Smooth muscle cell (in vitro differentiated cells): ENCODE measurements at regions not wholly inside any gene's neighbourhood (a gene's known extent, or its start where the extent isn't known, plus 50 kb on each side); places are given as distances from the start of the nearest gene placed in this dataset.

ENCODE experiments used
- DNase-seq: peaks from one replicate; lab custom pipeline; 2025; ENCODE audit not compliant: unreplicated experiment; lab: John Stamatoyannopoulos, UW
- H2AFZ ChIP-seq: fragments of 200-600 bp; sonication (generic); 2 replicates; pipeline ENCODE4 v1.6.0; 2016; ENCODE audit warnings: antibody characterized with exemption, low read depth, mild to moderate bottlenecking
- H3F3A ChIP-seq: fragments of 200-600 bp; sonication (generic); 2 replicates; pipeline ENCODE4 v1.6.0; 2017; ENCODE audit warnings: antibody characterized with exemption, low read depth
- H3K27ac ChIP-seq: fragments of 200-600 bp; sonication (generic); 2 replicates; pipeline ENCODE4 v1.5.1; 2016; ENCODE audit warnings: low read depth, mild to moderate bottlenecking
- H3K27me3 ChIP-seq: fragments of 200-600 bp; sonication (generic); 2 replicates; pipeline ENCODE4 v1.6.1; 2016; ENCODE audit warnings: low read depth, mild to moderate bottlenecking
- H3K36me3 ChIP-seq: fragments of 200-600 bp; sonication (generic); 2 replicates; pipeline ENCODE4 v1.5.1; 2016; ENCODE audit warnings: low read depth
- H3K4me1 ChIP-seq: fragments of 200-600 bp; sonication (generic); 2 replicates; pipeline ENCODE4 v1.5.1; 2016; ENCODE audit warnings: low read depth
- H3K4me2 ChIP-seq: fragments of 200-600 bp; sonication (generic); 2 replicates; pipeline ENCODE4 v1.6.0; 2016; ENCODE audit warnings: mild to moderate bottlenecking
- H3K4me3 ChIP-seq: fragments of 200-600 bp; sonication (generic); 2 replicates; pipeline ENCODE4 v1.5.1; 2016; ENCODE audit warnings: mild to moderate bottlenecking
- H3K79me2 ChIP-seq: fragments of 200-600 bp; sonication (generic); 2 replicates; pipeline ENCODE4 v1.6.0; 2016; ENCODE audit warnings: low read depth, mild to moderate bottlenecking
- H3K9ac ChIP-seq: fragments of 200-600 bp; sonication (generic); 2 replicates; pipeline ENCODE4 v1.6.0; 2016; ENCODE audit warnings: low read depth
- H3K9me3 ChIP-seq: fragments of 200-600 bp; sonication (generic); replicated peaks from 2 replicates; pipeline ENCODE4 v1.5.1; 2016; ENCODE audit warnings: low read depth
- H4K20me1 ChIP-seq: fragments of 200-600 bp; sonication (generic); 2 replicates; pipeline ENCODE4 v1.6.0; 2016; ENCODE audit warnings: low read depth
- WGBS: methylation state at CpG from one replicate; pipeline ENCODE4 v1.1.7; 2016; ENCODE audit warnings: low lambda C conversion rate; 5-methylcytosine and 5-hydroxymethylcytosine counted together
- TF ChIP-seq, protein P1 (sequence below): fragments of 200-600 bp; sonication (generic); IDR thresholded peaks from 2 replicates; pipeline ENCODE4 v1.5.1; 2017; ENCODE audit warnings: borderline replicate concordance, mild to moderate bottlenecking, antibody characterized with exemption; ENCODE audit not compliant: insufficient read depth, poor library complexity, severe bottlenecking

DNA sequence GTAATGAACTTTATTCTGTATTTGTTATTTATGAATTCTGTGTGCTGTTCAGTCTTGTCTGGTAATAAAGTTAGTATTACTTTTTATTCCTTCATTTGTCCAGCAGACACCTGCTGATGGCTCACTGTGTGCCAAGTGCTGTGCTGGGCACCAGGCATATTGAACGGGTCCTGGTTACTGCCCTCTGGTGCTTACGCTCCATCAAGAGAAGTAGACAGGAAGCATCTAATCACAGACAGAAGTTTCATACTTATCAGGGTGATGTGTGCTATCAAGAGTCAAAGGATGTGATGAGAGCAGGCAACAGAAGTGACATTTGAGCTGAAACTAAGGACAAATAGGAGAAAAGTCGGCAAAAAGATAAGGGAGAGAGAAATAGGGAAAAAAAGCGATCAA is 153.1 kb downstream of the FGF1 start:
- Histone ChIP-seq H3F3A (peaks cover 5% of the 10 kb centered on the region), H3K27me3 (no peaks in the 10 kb centered on the region), H3K4me1 (no peaks in the 10 kb centered on the region), H3K36me3 (no peaks in the 10 kb centered on the region), H2AFZ (no peak overlapping the region), H3K4me3 (no peak overlapping the region), H3K4me2 (no peak overlapping the region), H3K9ac (no peak overlapping the region), H3K9me3 (no peaks in the 10 kb centered on the region), H3K27ac (no peak overlapping the region), H4K20me1 (no peaks in the 10 kb centered on the region), H3K79me2 (no peaks in the 10 kb centered on the region)
- DNase-seq: no peak
- TF ChIP-seq, protein P1, sequence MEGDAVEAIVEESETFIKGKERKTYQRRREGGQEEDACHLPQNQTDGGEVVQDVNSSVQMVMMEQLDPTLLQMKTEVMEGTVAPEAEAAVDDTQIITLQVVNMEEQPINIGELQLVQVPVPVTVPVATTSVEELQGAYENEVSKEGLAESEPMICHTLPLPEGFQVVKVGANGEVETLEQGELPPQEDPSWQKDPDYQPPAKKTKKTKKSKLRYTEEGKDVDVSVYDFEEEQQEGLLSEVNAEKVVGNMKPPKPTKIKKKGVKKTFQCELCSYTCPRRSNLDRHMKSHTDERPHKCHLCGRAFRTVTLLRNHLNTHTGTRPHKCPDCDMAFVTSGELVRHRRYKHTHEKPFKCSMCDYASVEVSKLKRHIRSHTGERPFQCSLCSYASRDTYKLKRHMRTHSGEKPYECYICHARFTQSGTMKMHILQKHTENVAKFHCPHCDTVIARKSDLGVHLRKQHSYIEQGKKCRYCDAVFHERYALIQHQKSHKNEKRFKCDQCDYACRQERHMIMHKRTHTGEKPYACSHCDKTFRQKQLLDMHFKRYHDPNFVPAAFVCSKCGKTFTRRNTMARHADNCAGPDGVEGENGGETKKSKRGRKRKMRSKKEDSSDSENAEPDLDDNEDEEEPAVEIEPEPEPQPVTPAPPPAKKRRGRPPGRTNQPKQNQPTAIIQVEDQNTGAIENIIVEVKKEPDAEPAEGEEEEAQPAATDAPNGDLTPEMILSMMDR: no peak
- 66% methylated on average over 4 of the region's 4 CpGs for WGBS

DNA sequence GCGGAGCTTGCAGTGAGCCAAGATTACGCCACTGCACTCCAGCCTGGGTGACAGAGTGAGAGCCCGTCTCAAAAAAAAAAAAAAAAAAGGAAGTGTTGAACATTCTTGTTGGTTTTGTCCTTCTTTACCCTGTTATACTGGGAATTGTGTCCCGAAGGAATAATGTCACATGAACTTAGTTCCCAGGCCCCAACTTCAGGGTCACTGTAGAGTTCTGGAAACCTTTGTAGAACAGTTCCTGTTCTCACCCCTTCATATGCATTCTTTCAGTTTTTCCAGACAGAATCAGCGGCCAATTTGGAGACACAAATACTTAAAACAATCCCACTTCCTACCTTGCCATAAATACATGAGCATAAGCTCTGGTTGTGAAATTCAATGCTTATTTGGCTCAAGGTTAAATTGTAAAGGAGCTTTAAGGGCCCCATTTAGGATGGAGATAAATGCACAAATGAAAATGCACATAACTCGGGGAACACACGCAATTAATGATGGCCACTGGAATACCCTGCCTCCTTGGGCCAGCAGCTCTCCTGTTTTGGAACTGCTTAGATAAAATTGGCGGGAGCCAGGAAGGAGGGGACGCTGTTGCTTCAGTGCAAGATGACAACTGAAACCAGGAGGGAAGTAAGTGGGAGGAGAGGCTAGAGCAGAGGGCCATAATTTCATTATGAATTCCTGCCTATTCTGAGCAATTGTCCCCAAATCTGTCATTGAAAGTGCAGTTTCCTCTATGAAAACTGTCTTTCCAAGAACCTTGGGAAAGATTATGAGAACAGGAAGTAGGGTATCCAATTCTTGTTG is 153.7 kb downstream of the FGF1 start:
- no peak overlapping the region for H3K4me2 ChIP-seq
- whole genome bisulfite sequencing: 93% methylated on average over 9 of the region's 9 CpGs
- H3K79me2 ChIP-seq: no peaks in the 10 kb centered on the region
- no peak overlapping the region for H2AFZ ChIP-seq
- no peaks in the 10 kb centered on the region for H3K4me1 ChIP-seq
- H3K27me3 ChIP-seq: no peaks in the 10 kb centered on the region
- peaks cover 5% of the 10 kb centered on the region for H3F3A ChIP-seq
- H3K27ac ChIP-seq: no peak overlapping the region
- no peak overlapping the region for H3K9ac ChIP-seq
- TF ChIP-seq, protein P1: no peak
- no peaks in the 10 kb centered on the region for H4K20me1 ChIP-seq
- no peaks in the 10 kb centered on the region for H3K9me3 ChIP-seq
- no peak for DNase-seq
- no peaks in the 10 kb centered on the region for H3K36me3 ChIP-seq
- H3K4me3 ChIP-seq: no peak overlapping the region

DNA sequence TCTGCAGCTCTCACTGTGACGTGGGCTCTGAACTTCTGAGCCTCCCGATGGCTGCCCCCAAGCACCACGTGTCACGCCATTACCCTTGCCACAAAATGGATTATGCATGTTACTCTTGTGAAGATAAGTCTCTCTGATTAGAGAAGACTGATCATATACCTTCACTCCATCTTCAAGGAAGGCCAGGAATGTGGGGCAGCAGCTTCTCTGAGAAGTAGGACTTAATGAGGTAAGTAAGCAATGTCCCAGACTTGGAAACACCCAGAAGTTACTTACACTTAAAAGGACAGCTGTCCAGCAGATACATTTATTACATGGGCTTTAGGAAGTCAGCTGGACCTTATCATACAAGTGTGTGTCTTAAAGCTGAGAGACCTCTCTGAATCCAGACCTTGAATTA is 155.0 kb downstream of the FGF1 start:
- Histone ChIP-seq H3K4me2 (no peak overlapping the region), H3F3A (peaks cover 5% of the 10 kb centered on the region), H3K27me3 (no peaks in the 10 kb centered on the region), H2AFZ (no peak overlapping the region), H3K9ac (no peak overlapping the region), H4K20me1 (no peaks in the 10 kb centered on the region), H3K36me3 (no peaks in the 10 kb centered on the region), H3K79me2 (no peaks in the 10 kb centered on the region), H3K4me3 (no peak overlapping the region), H3K4me1 (no peaks in the 10 kb centered on the region), H3K27ac (peak overlapping the region; percentile 73), H3K9me3 (no peaks in the 10 kb centered on the region)
- WGBS: 70% methylated on average over 4 of the region's 4 CpGs
- DNase-seq: no peak
- TF ChIP-seq, protein P1: no peak
